ENCODE measurements at regions not wholly inside any gene's neighbourhood (a gene's known extent, or its start where the extent isn't known, plus 50 kb on each side); places are given as distances from the start of the nearest gene placed in this dataset.

DNA sequence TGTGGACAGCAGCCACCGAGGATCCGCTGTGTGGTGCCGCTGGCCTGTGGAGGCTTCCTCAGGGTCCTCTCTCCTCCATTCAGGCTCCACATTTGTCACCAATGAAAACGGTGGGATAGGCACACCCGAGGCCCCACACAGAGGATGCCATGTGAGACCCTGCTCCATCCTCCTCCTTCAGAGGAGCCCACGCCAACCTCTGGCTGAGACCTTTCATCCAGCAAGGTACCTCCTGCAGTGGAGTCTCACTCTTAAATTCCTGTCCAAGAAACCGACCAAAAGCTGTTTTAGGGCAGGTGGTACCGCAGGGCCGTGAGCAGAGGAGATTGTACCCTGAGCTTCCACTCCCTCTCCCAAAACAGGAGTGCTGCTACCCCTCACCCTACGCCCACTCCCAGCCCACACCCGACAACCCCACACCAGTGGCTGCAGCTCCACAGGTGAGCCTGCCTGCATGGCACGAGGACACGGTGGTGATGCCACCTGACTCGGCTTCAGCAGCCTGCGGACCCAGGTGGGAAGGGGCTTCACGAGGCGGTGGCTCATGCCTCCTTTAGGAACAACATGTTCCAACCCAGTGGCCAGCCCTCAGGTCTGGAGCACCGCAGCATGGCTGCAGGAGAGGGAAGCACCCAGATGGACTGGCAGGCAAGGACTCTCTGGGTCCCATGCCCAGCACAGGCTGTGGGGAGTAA lies 237.6 kb upstream of the AFDN start:
- TF ChIP-seq, protein P1, sequence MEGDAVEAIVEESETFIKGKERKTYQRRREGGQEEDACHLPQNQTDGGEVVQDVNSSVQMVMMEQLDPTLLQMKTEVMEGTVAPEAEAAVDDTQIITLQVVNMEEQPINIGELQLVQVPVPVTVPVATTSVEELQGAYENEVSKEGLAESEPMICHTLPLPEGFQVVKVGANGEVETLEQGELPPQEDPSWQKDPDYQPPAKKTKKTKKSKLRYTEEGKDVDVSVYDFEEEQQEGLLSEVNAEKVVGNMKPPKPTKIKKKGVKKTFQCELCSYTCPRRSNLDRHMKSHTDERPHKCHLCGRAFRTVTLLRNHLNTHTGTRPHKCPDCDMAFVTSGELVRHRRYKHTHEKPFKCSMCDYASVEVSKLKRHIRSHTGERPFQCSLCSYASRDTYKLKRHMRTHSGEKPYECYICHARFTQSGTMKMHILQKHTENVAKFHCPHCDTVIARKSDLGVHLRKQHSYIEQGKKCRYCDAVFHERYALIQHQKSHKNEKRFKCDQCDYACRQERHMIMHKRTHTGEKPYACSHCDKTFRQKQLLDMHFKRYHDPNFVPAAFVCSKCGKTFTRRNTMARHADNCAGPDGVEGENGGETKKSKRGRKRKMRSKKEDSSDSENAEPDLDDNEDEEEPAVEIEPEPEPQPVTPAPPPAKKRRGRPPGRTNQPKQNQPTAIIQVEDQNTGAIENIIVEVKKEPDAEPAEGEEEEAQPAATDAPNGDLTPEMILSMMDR (IDR thresholded peaks at IDR 0.05), result no peak
- TF ChIP-seq EP300 (IDR thresholded peaks at IDR 0.05) (no peak), POLR2A (IDR thresholded peaks at IDR 0.05) (no peak)

All from tibial nerve (tissue), 4 donors.